IMR-90 (cell line): ENCODE measurements at regions not wholly inside any gene's neighbourhood (a gene's known extent, or its start where the extent isn't known, plus 50 kb on each side); places are given as distances from the start of the nearest gene placed in this dataset.

Experiments used
- ATAC-seq: fragments of 200-7000 bp; cut with Tn5 transposase; 2 replicates; pipeline ENCODE4 v1.9.1; 2020; ENCODE audit warnings: low read depth, mild to moderate bottlenecking, moderate library complexity
- BruUV-seq: library from RNA; stranded (reverse); fragments of 400-500 nt; replicated peaks from 2 replicates; lab custom pipeline; 2021; lab: Mats Ljungman, UMichigan
- CTCF ChIA-PET: fragments of 300-600 bp; formaldehyde crosslinking; extraction: SDS; loops from one replicate; lab custom pipeline; 2021; ENCODE audit warnings: antibody characterized with exemption; lab: Yijun Ruan, JAX
- POLR2A ChIA-PET: fragments of 300-600 bp; sonication (Branson Sonifier 250); formaldehyde crosslinking; loops from one replicate; lab custom pipeline; 2022; ENCODE audit warnings: antibody characterized with exemption; ENCODE audit not compliant: unreplicated experiment; lab: Charles Lee
- DNase-seq: peaks from one replicate; pipeline ENCODE4 v3.0.0; 2013
- H2AFZ ChIP-seq: replicated peaks from 2 replicates; pipeline ENCODE3; 2013; ENCODE audit warnings: low read length, mild to moderate bottlenecking; ENCODE audit not compliant: poor library complexity
- H2AK5ac ChIP-seq: 2 replicates; pipeline ENCODE4 v1.6.1; 2013; ENCODE audit warnings: low read depth, low read length, inconsistent platforms
- H2AK9ac ChIP-seq: replicated peaks from 2 replicates; pipeline ENCODE3; 2013; ENCODE audit warnings: mild to moderate bottlenecking, low read depth, low read length, moderate library complexity; ENCODE audit not compliant: poor library complexity
- H2BK120ac ChIP-seq: 2 replicates; pipeline ENCODE4 v1.6.1; 2013; ENCODE audit warnings: low read depth, low read length, inconsistent platforms
- H2BK15ac ChIP-seq: 3 replicates; pipeline ENCODE4 v1.6.1; 2013; ENCODE audit warnings: low read depth, low read length, inconsistent platforms
- H2BK20ac ChIP-seq: 2 replicates; pipeline ENCODE4 v1.6.1; 2013; ENCODE audit warnings: low read depth, mild to moderate bottlenecking, inconsistent platforms, low read length, moderate library complexity
- H2BK5ac ChIP-seq: 2 replicates; pipeline ENCODE4 v1.6.1; 2013; ENCODE audit warnings: mild to moderate bottlenecking, low read depth, low read length, inconsistent platforms; ENCODE audit not compliant: poor library complexity, severe bottlenecking
- H3K14ac ChIP-seq: replicated peaks from 2 replicates; pipeline ENCODE4 v1.6.1; 2013; ENCODE audit warnings: low read depth, low read length, inconsistent platforms
- H3K18ac ChIP-seq: 2 replicates; pipeline ENCODE4 v1.6.1; 2013; ENCODE audit warnings: low read depth, low read length, control low read depth
- H3K23ac ChIP-seq: 2 replicates; pipeline ENCODE4 v1.6.1; 2013; ENCODE audit warnings: low read depth, low read length, inconsistent platforms
- H3K27ac ChIP-seq: 2 replicates; pipeline ENCODE4 v1.5.1; 2013; ENCODE audit warnings: mild to moderate bottlenecking, control low read depth, low read length; ENCODE audit not compliant: insufficient read depth
- H3K27me3 ChIP-seq: 2 replicates; pipeline ENCODE4 v1.6.1; 2013; ENCODE audit warnings: low read length; ENCODE audit not compliant: control insufficient read depth, insufficient read depth
- H3K36me3 ChIP-seq: 2 replicates; pipeline ENCODE4 v1.6.1; 2013; ENCODE audit warnings: low read length, mixed read lengths; ENCODE audit not compliant: control insufficient read depth, insufficient read depth
- H3K4ac ChIP-seq: 2 replicates; pipeline ENCODE4 v1.6.1; 2013; ENCODE audit warnings: low read depth, low read length, inconsistent platforms
- H3K4me1 ChIP-seq: 2 replicates; pipeline ENCODE4 v1.6.1; 2013; ENCODE audit warnings: low read length, mixed read lengths; ENCODE audit not compliant: control insufficient read depth, insufficient read depth
- H3K4me2 ChIP-seq: 2 replicates; pipeline ENCODE4 v1.6.1; 2013; ENCODE audit warnings: low read depth, mild to moderate bottlenecking, control low read depth, low read length, moderate library complexity
- H3K4me3 ChIP-seq: 2 replicates; pipeline ENCODE4 v1.5.1; 2013; ENCODE audit warnings: low read depth, mild to moderate bottlenecking, control low read depth, low read length, moderate library complexity; ENCODE audit not compliant: insufficient read depth
- H3K56ac ChIP-seq: 2 replicates; pipeline ENCODE4 v1.6.1; 2013; ENCODE audit warnings: low read length, inconsistent platforms; ENCODE audit not compliant: insufficient read depth; ENCODE audit errors: extremely low read depth
- H3K79me1 ChIP-seq, 2 experiments: 2 replicates each; pipeline ENCODE4 v1.6.1; 2013; ENCODE audit warnings: low read length in 2 of 2, inconsistent platforms in 1 of 2, low read depth in 1 of 2
- H3K9ac ChIP-seq: 2 replicates; pipeline ENCODE4 v1.6.1; 2013; ENCODE audit warnings: low read depth, low read length, control low read depth
- H3K9me1 ChIP-seq: 2 replicates; pipeline ENCODE4 v1.6.1; 2013; ENCODE audit warnings: low read length, inconsistent platforms; ENCODE audit not compliant: insufficient read depth
- H3K9me3 ChIP-seq: 2 replicates; pipeline ENCODE4 v1.6.1; 2013; ENCODE audit warnings: low read length; ENCODE audit not compliant: control insufficient read depth, insufficient read depth
- H4K20me1 ChIP-seq: 2 replicates; pipeline ENCODE4 v1.6.1; 2013; ENCODE audit warnings: low read length, inconsistent platforms; ENCODE audit not compliant: insufficient read depth
- H4K5ac ChIP-seq: 2 replicates; pipeline ENCODE4 v1.6.1; 2013; ENCODE audit warnings: mild to moderate bottlenecking, low read depth, low read length, control low read depth
- H4K8ac ChIP-seq, 2 experiments: 2 replicates each; pipeline ENCODE4 v1.6.1; 2013; ENCODE audit warnings: low read depth in 2 of 2, low read length in 2 of 2, control low read depth in 1 of 2, inconsistent platforms in 1 of 2
- H4K91ac ChIP-seq: 2 replicates; pipeline ENCODE4 v1.6.1; 2013; ENCODE audit warnings: low read depth, low read length, inconsistent platforms; ENCODE audit not compliant: insufficient read depth
- MAZ ChIP-seq: IDR thresholded peaks from 2 replicates; pipeline ENCODE4 v1.6.1; 2012; ENCODE audit warnings: low read depth, mild to moderate bottlenecking, low read length, improper control_type of control experiment, moderate library complexity, borderline replicate concordance
- NFE2L2 ChIP-seq: fragments of 150-350 bp; IDR thresholded peaks from 2 replicates; pipeline ENCODE4 v1.6.1; 2016; ENCODE audit warnings: low read depth, mild to moderate bottlenecking, low read length
- POLR2A ChIP-seq: IDR thresholded peaks from 2 replicates; pipeline ENCODE4 v1.6.1; 2012; ENCODE audit warnings: mild to moderate bottlenecking, low read depth, low read length
- RCOR1 ChIP-seq: IDR thresholded peaks from 2 replicates; pipeline ENCODE4 v1.6.1; 2012; ENCODE audit warnings: mild to moderate bottlenecking, low read length, improper control_type of control experiment; ENCODE audit not compliant: insufficient replicate concordance
- SMC3 ChIP-seq: fragments of 150-350 bp; IDR thresholded peaks from 2 replicates; pipeline ENCODE4 v1.6.1; 2016; ENCODE audit warnings: low read depth, mild to moderate bottlenecking, antibody characterized with exemption, low read length, moderate library complexity
- WGBS, 2 experiments: methylation state at CpG; one replicate each; pipeline versions ENCODE4 v1.1.5 to v1.1.7; 2013; ENCODE audit warnings: missing lambda C conversion rate in 2 of 2; ENCODE audit not compliant: insufficient read length in 1 of 2; ENCODE audit errors: extremely low coverage in 2 of 2; 5-methylcytosine and 5-hydroxymethylcytosine counted together
- dilution Hi-C: fragments of 300-500 bp; cut with HindIII; formaldehyde crosslinking; loops from one replicate; pipeline ENCODE4 v1.14.3; 2018; ENCODE audit warnings: low sequenced_read_pairs; ENCODE audit not compliant: unreplicated experiment
- in situ Hi-C: fragments of 300-500 bp; cut with MboI; formaldehyde crosslinking; loops from 3 replicates; pipeline ENCODE4 v1.14.3; 2019; ENCODE audit warnings: low sequenced_read_pairs, inconsistent platforms, mixed read lengths
- intact Hi-C: fragments of 100-400 bp; cut with micrococcal nuclease; formaldehyde crosslinking; loops from 2 replicates; pipeline ENCODE4 v1.10.0; 2022
- TF ChIP-seq, protein P1 (sequence below): fragments of 150-350 bp; IDR thresholded peaks from 2 replicates; pipeline ENCODE4 v1.6.1; 2016; ENCODE audit warnings: low read depth, mild to moderate bottlenecking, low read length, moderate library complexity, borderline replicate concordance
- TF ChIP-seq, protein P2 (sequence below): conservative IDR thresholded peaks from 2 replicates; pipeline ENCODE4 v1.5.1; 2012; ENCODE audit warnings: mild to moderate bottlenecking, low read depth, low read length, improper control_type of control experiment
- TF ChIP-seq, protein P3 (sequence below): fragments of 150-350 bp; IDR thresholded peaks from 2 replicates; pipeline ENCODE4 v1.6.1; 2017; ENCODE audit warnings: mild to moderate bottlenecking, antibody characterized with exemption, low read length, low read depth

DNA sequence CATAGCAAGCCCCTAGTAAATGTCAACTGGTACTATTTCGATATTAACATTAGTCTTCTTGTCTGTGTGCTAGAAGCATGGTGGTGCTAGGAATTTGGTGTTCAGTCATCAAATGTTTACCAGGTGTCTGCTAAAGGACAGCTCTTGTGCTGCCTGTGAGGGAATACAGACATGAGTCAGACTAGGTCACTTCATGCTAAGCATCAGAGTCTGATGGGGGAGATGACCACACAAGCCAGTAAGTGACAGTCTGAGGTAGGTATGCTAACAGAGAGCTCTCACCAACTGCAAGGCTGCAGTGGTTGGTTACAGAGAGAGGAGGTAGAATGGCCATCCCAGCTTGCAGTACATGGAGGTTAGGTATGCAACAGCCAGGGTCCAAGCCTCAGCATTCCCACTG, 320.9 kb downstream of the CDK5RAP2 start:
- Histone ChIP-seq H3K9me1 (no peaks in the 10 kb centered on the region), H2AK9ac (no peak overlapping the region), H2BK20ac (no peak overlapping the region), H4K91ac (no peak overlapping the region), H2BK120ac (no peak overlapping the region), H3K9me3 (no peaks in the 10 kb centered on the region), H3K4me3 (no peak overlapping the region), H3K18ac (no peak overlapping the region), H3K23ac (no peak overlapping the region), H4K20me1 (no peaks in the 10 kb centered on the region), H3K27me3 (no peaks in the 10 kb centered on the region), H2BK5ac (no peak overlapping the region), H3K4ac (no peak overlapping the region), H3K56ac (no peak overlapping the region), H3K79me1 (no peaks in the 10 kb centered on the region), H4K8ac (no peak overlapping the region), H3K9ac (no peak overlapping the region), H4K5ac (no peak overlapping the region), H2AK5ac (no peak overlapping the region), H2AFZ (no peak overlapping the region), H3K27ac (no peak overlapping the region), H2BK15ac (no peak overlapping the region), H3K14ac (no peak overlapping the region), H3K4me1 (no peaks in the 10 kb centered on the region), H3K4me2 (no peak overlapping the region), H3K36me3 (no peaks in the 10 kb centered on the region)
- no CpG with 5 or more reads among the region's 1 CpG for WGBS, 2 experiments
- ChIA-PET POLR2A (no interaction called here), CTCF (no interaction called here)
- no TSS peak for BruUV-seq
- ATAC-seq (no peak), DNase-seq (no peak)
- in situ Hi-C loops (no loop called here), intact Hi-C loops (no loop called here), dilution Hi-C loops (no loop called here)
- TF ChIP-seq POLR2A (no peak), SMC3 (no peak), NFE2L2 (no peak), RCOR1 (no peak), MAZ (no peak)
- TF ChIP-seq, protein P1, sequence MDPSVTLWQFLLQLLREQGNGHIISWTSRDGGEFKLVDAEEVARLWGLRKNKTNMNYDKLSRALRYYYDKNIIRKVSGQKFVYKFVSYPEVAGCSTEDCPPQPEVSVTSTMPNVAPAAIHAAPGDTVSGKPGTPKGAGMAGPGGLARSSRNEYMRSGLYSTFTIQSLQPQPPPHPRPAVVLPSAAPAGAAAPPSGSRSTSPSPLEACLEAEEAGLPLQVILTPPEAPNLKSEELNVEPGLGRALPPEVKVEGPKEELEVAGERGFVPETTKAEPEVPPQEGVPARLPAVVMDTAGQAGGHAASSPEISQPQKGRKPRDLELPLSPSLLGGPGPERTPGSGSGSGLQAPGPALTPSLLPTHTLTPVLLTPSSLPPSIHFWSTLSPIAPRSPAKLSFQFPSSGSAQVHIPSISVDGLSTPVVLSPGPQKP, result no peak
- TF ChIP-seq, protein P2, sequence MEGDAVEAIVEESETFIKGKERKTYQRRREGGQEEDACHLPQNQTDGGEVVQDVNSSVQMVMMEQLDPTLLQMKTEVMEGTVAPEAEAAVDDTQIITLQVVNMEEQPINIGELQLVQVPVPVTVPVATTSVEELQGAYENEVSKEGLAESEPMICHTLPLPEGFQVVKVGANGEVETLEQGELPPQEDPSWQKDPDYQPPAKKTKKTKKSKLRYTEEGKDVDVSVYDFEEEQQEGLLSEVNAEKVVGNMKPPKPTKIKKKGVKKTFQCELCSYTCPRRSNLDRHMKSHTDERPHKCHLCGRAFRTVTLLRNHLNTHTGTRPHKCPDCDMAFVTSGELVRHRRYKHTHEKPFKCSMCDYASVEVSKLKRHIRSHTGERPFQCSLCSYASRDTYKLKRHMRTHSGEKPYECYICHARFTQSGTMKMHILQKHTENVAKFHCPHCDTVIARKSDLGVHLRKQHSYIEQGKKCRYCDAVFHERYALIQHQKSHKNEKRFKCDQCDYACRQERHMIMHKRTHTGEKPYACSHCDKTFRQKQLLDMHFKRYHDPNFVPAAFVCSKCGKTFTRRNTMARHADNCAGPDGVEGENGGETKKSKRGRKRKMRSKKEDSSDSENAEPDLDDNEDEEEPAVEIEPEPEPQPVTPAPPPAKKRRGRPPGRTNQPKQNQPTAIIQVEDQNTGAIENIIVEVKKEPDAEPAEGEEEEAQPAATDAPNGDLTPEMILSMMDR, result no peak
- TF ChIP-seq, protein P3, sequence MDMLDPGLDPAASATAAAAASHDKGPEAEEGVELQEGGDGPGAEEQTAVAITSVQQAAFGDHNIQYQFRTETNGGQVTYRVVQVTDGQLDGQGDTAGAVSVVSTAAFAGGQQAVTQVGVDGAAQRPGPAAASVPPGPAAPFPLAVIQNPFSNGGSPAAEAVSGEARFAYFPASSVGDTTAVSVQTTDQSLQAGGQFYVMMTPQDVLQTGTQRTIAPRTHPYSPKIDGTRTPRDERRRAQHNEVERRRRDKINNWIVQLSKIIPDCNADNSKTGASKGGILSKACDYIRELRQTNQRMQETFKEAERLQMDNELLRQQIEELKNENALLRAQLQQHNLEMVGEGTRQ, result no peak
